CD14-positive monocyte (primary cell): ENCODE measurements at regions not wholly inside any gene's neighbourhood (a gene's known extent, or its start where the extent isn't known, plus 50 kb on each side); places are given as distances from the start of the nearest gene placed in this dataset.

Experiments used
- DNase-seq, 3 donors: peaks; one replicate each; pipeline ENCODE4 v3.0.0-alpha.2; 2011 to 2022
- H2AFZ ChIP-seq: 2 replicates; pipeline ENCODE4 v1.6.0; 2012; ENCODE audit warnings: mild to moderate bottlenecking, low read depth, low read length, inconsistent platforms; ENCODE audit not compliant: insufficient read depth, poor library complexity, severe bottlenecking
- H3K27ac ChIP-seq, 2 donors: 1 replicate in 1 of 2; 2 replicates in 1 of 2; pipeline ENCODE4 v1.5.1; 2012 to 2013; ENCODE audit warnings: low read length in 2 of 2, control low read depth in 1 of 2, inconsistent platforms in 1 of 2, low read depth in 1 of 2, mild to moderate bottlenecking in 1 of 2
- H3K27me3 ChIP-seq, 2 donors: one replicate each; pipeline versions ENCODE4 v1.6.0 to v1.6.1; 2011 to 2013; ENCODE audit warnings: low read length in 2 of 2; ENCODE audit not compliant: control insufficient read depth in 2 of 2, insufficient read depth in 2 of 2
- H3K36me3 ChIP-seq, 2 donors: replicated peaks in 1 of 2; 1 replicate in 1 of 2; 2 replicates in 1 of 2; pipeline versions ENCODE4 v1.5.1 to v1.6.1; 2012 to 2013; ENCODE audit warnings: low read length in 2 of 2, control low read depth in 1 of 2, inconsistent platforms in 1 of 2, mild to moderate bottlenecking in 1 of 2; ENCODE audit not compliant: insufficient read depth in 2 of 2, control insufficient read depth in 1 of 2
- H3K4me1 ChIP-seq, 2 donors: 1 replicate in 1 of 2; 2 replicates in 1 of 2; pipeline versions ENCODE4 v1.5.1 to v1.6.1; 2012 to 2013; ENCODE audit warnings: low read length in 2 of 2, control low read depth in 1 of 2, inconsistent platforms in 1 of 2, mild to moderate bottlenecking in 1 of 2, moderate library complexity in 1 of 2; ENCODE audit not compliant: insufficient read depth in 2 of 2, control insufficient read depth in 1 of 2
- H3K4me2 ChIP-seq: replicated peaks from 2 replicates; pipeline ENCODE3; 2012; ENCODE audit warnings: low read length, moderate library complexity, mild to moderate bottlenecking; ENCODE audit not compliant: poor library complexity, severe bottlenecking; ENCODE audit errors: extremely low read depth
- H3K4me3 ChIP-seq, 3 experiments: fragments of 200-600 bp in 1 of 3; sonication (generic) in 1 of 3; replicated peaks in 1 of 3; 1 replicate in 2 of 3; 2 replicates in 1 of 3; pipeline ENCODE4 v1.5.1; 2011 to 2013; ENCODE audit warnings: low read length in 3 of 3, mild to moderate bottlenecking in 3 of 3, control low read depth in 2 of 3, low read depth in 2 of 3, inconsistent platforms in 1 of 3, moderate library complexity in 1 of 3
- H3K79me2 ChIP-seq: 2 replicates; pipeline ENCODE4 v1.6.0; 2012; ENCODE audit warnings: mild to moderate bottlenecking, control low read depth, inconsistent platforms, low read length, moderate library complexity; ENCODE audit not compliant: insufficient read depth
- H3K9ac ChIP-seq: 2 replicates; pipeline ENCODE4 v1.6.0; 2017; ENCODE audit warnings: low read length, mild to moderate bottlenecking; ENCODE audit not compliant: insufficient read depth, poor library complexity, severe bottlenecking
- H3K9me3 ChIP-seq, 2 donors: replicated peaks in 1 of 2; 1 replicate in 1 of 2; 2 replicates in 1 of 2; pipeline versions ENCODE4 v1.5.1 to v1.6.1; 2012 to 2013; ENCODE audit warnings: low read length in 2 of 2, control low read depth in 1 of 2; ENCODE audit not compliant: control insufficient read depth in 1 of 2, insufficient read depth in 1 of 2
- H4K20me1 ChIP-seq: 2 replicates; pipeline ENCODE4 v1.6.0; 2012; ENCODE audit warnings: mild to moderate bottlenecking, low read length, control low read depth, moderate library complexity; ENCODE audit not compliant: insufficient read depth
- H3K27ac Mint-ChIP-seq, 7 donors: one replicate each; pipeline ENCODE4 v1.8.0; 2020; ENCODE audit warnings: mild to moderate bottlenecking in 7 of 7, mixed read lengths in 7 of 7, moderate library complexity in 6 of 7, inconsistent platforms in 2 of 7
- H3K27me3 Mint-ChIP-seq, 3 donors: one replicate each; pipeline ENCODE4 v1.8.0; 2021 to 2022; ENCODE audit warnings: low read depth in 3 of 3, mild to moderate bottlenecking in 3 of 3, mixed read lengths in 3 of 3, moderate library complexity in 3 of 3, inconsistent platforms in 1 of 3
- H3K36me3 Mint-ChIP-seq, 2 donors: one replicate each; pipeline ENCODE4 v1.8.0; 2020; ENCODE audit warnings: mixed read lengths in 2 of 2, inconsistent platforms in 1 of 2, mild to moderate bottlenecking in 1 of 2
- H3K4me1 Mint-ChIP-seq: one replicate; pipeline ENCODE4 v1.8.0; 2020; ENCODE audit warnings: mild to moderate bottlenecking, mixed read lengths
- H3K4me3 Mint-ChIP-seq, 2 donors: one replicate each; pipeline ENCODE4 v1.8.0; 2020; ENCODE audit warnings: mild to moderate bottlenecking in 2 of 2, mixed read lengths in 2 of 2, moderate library complexity in 1 of 2
- H3K9me3 Mint-ChIP-seq, 7 donors: one replicate each; pipeline ENCODE4 v1.8.0; 2020 to 2022; ENCODE audit warnings: mixed read lengths in 7 of 7, mild to moderate bottlenecking in 6 of 7, moderate library complexity in 6 of 7, inconsistent platforms in 2 of 7
- CTCF ChIP-seq: fragments of 200-600 bp; IDR thresholded peaks from one replicate; pipeline ENCODE4 v1.8.0; 2022; ENCODE audit warnings: antibody characterized with exemption, mild to moderate bottlenecking
- WGBS: methylation state at CpG from one replicate; pipeline ENCODE4 v1.1.5; 2013; ENCODE audit warnings: missing lambda C conversion rate; ENCODE audit not compliant: insufficient coverage; 5-methylcytosine and 5-hydroxymethylcytosine counted together
- intact Hi-C, 2 donors: fragments of 100-400 bp; cut with micrococcal nuclease; formaldehyde crosslinking; loops; one replicate each; pipeline versions ENCODE4 v1.15.0 to v1.15.1; 2023

GRCh38 chr2:129901754-129902415 lies 77.6 kb upstream of the RAB6C start:
- Histone ChIP-seq H3K4me2 (no peak overlapping the region), H3K36me3 (no peaks in the 10 kb centered on the region), H3K27me3 (no peaks in the 10 kb centered on the region), H2AFZ (no peak overlapping the region), H3K27ac (no peak overlapping the region), H3K79me2 (no peaks in the 10 kb centered on the region), H3K9ac (no peak overlapping the region), H3K9me3 (no peaks in the 10 kb centered on the region), H3K4me3 (no peak overlapping the region), H4K20me1 (no peaks in the 10 kb centered on the region), H3K4me1 (no peaks in the 10 kb centered on the region)
- 100% methylated on average over 2 of the region's 3 CpGs for WGBS
- intact Hi-C loops, result no loop called here
- Mint-ChIP-seq H3K36me3 (no peaks in the 10 kb centered on the region), H3K9me3 (peaks cover 0 to 5% (median 2%) of the 10 kb centered on the region in 7 donors), H3K27me3 (peaks cover 2 to 6% (median 6%) of the 10 kb centered on the region in 3 donors), H3K4me1 (no peaks in the 10 kb centered on the region), H3K27ac (peak overlapping the region in 1 of 7 donors; percentile 25), H3K4me3 (no peak overlapping the region)
- no peak for DNase-seq
- TF ChIP-seq CTCF, result no peak

GRCh38 chr2:129902731-129903585 lies 76.5 kb upstream of the RAB6C start:
- Histone ChIP-seq H3K36me3 (no peaks in the 10 kb centered on the region), H3K9me3 (no peaks in the 10 kb centered on the region), H3K4me1 (no peaks in the 10 kb centered on the region), H3K27me3 (no peaks in the 10 kb centered on the region), H2AFZ (no peak overlapping the region), H3K79me2 (no peaks in the 10 kb centered on the region), H3K27ac (no peak overlapping the region), H4K20me1 (no peaks in the 10 kb centered on the region), H3K4me2 (no peak overlapping the region), H3K4me3 (no peak overlapping the region), H3K9ac (no peak overlapping the region)
- peaks cover 0 to 5% (median 1%) of the 10 kb centered on the region in 7 donors for H3K9me3 Mint-ChIP-seq
- intact Hi-C loops, result no loop called here
- DNase-seq, result no peak
- H3K4me3 Mint-ChIP-seq, result no peak overlapping the region
- peak overlapping the region in 1 of 7 donors; percentile 76 for H3K27ac Mint-ChIP-seq
- 93% methylated on average over 10 of the region's 20 CpGs for WGBS
- no peaks in the 10 kb centered on the region for H3K36me3 Mint-ChIP-seq
- no peak for TF ChIP-seq CTCF
- peaks cover 2 to 5% (median 5%) of the 10 kb centered on the region in 3 donors for H3K27me3 Mint-ChIP-seq
- H3K4me1 Mint-ChIP-seq, result no peaks in the 10 kb centered on the region
